Fibroblast of mammary gland (primary cell): ENCODE measurements at regions not wholly inside any gene's neighbourhood (a gene's known extent, or its start where the extent isn't known, plus 50 kb on each side); places are given as distances from the start of the nearest gene placed in this dataset.

Source experiments
- DNase-seq: peaks from one replicate; pipeline ENCODE4 v3.0.0-alpha.2; 2010; ENCODE audit warnings: low read depth
- H3K4me3 ChIP-seq: 2 replicates; pipeline ENCODE4 v1.5.1; 2011; ENCODE audit warnings: low read depth, mild to moderate bottlenecking, low read length, moderate library complexity; ENCODE audit not compliant: control insufficient read depth
- CTCF ChIP-seq: conservative IDR thresholded peaks from 2 replicates; pipeline ENCODE4 v1.5.1; 2011; ENCODE audit warnings: low read depth, low read length, inconsistent platforms; ENCODE audit not compliant: control insufficient read depth, insufficient read depth

GRCh38 chr6:967701-968100 lies 274.8 kb upstream of the EXOC2 start:
- H3K4me3 ChIP-seq = no peak overlapping the region
- DNase-seq = no peak
- TF ChIP-seq CTCF = no peak

GRCh38 chr6:965343-965742 lies 272.4 kb upstream of the EXOC2 start:
- H3K4me3 ChIP-seq = no peak overlapping the region
- TF ChIP-seq CTCF = no peak
- DNase-seq = no peak

- TF ChIP-seq CTCF = no peak
- no peak for DNase-seq
- H3K4me3 ChIP-seq = no peak overlapping the region
These were observed 270.5 kb upstream of the EXOC2 start for GRCh38 chr6:963456-963855.

- no peak overlapping the region for H3K4me3 ChIP-seq
- DNase-seq = no peak
- TF ChIP-seq CTCF = no peak
These were observed 268.5 kb upstream of the EXOC2 start for GRCh38 chr6:961407-961960.

GRCh38 chr6:960356-960755 lies 267.4 kb upstream of the EXOC2 start:
- no peak for DNase-seq
- H3K4me3 ChIP-seq = no peak overlapping the region
- TF ChIP-seq CTCF = no peak

- peak; percentile 87 for DNase-seq
- H3K4me3 ChIP-seq = no peak overlapping the region
- no peak for TF ChIP-seq CTCF
These were observed 265.5 kb upstream of the EXOC2 start for GRCh38 chr6:958488-958887.

GRCh38 chr6:951399-952181 lies 258.7 kb upstream of the EXOC2 start:
- H3K4me3 ChIP-seq = no peak overlapping the region
- DNase-seq = no peak
- no peak for TF ChIP-seq CTCF
